ENCODE measurements at regions not wholly inside any gene's neighbourhood (a gene's known extent, or its start where the extent isn't known, plus 50 kb on each side); places are given as distances from the start of the nearest gene placed in this dataset.

GRCh38 chr13:106261450-106261849, 274.0 kb downstream of the EFNB2 start:
- Histone ChIP-seq H4K8ac (ENCODE audit: extremely low read depth, insufficient read depth, low read length) (no peak overlapping the region), H4K91ac (replicated peaks; ENCODE audit: insufficient read length, low read length) (no peak overlapping the region), H2BK5ac (ENCODE audit: low read depth, low read length) (no peak overlapping the region), H3K79me1 (ENCODE audit: low read depth, low read length) (no peaks in the 10 kb centered on the region), H3K9ac (replicated peaks in 1 of 4; ENCODE audit: extremely low read depth in 1 of 4, low read depth in 3 of 4, low read length in 3 of 4) (no peak overlapping the region), H2BK20ac (ENCODE audit: low read length) (no peak overlapping the region), H2AK5ac (ENCODE audit: low read depth, low read length) (no peak overlapping the region), H3K56ac (replicated peaks; ENCODE audit: insufficient read length, low read depth, low read length) (no peak overlapping the region), H3K9me3 (ENCODE audit: insufficient read depth in 2 of 2, low read depth in 1 of 2, low read length in 1 of 2) (peaks cover 7 to 9% of the 10 kb centered on the region in 2 experiments; a peak in 2 of 4 replicates), H3K4me3 (ENCODE audit: extremely low read depth in 1 of 4, insufficient read depth in 2 of 4, low read depth in 3 of 4, low read length in 4 of 4) (no peak overlapping the region), H3K4me1 (replicated peaks in 1 of 4; ENCODE audit: control insufficient read depth in 3 of 4, insufficient read depth in 4 of 4, low read length in 3 of 4) (no peaks in the 10 kb centered on the region), H2BK12ac (ENCODE audit: low read depth, low read length) (no peak overlapping the region), H4K5ac (ENCODE audit: insufficient read length, low read depth, low read length) (no peak overlapping the region), H3K27ac (ENCODE audit: low read depth, low read length) (no peak overlapping the region), H3K36me3 (ENCODE audit: control insufficient read depth in 2 of 4, insufficient read depth in 4 of 4, low read length in 3 of 4) (no peaks in the 10 kb centered on the region), H2BK120ac (replicated peaks; ENCODE audit: low read depth, low read length) (no peak overlapping the region), H3K14ac (ENCODE audit: insufficient read length) (no peak overlapping the region), H3K27me3 (replicated peaks in 1 of 4; ENCODE audit: control insufficient read depth in 3 of 4, extremely low read depth in 1 of 4, insufficient read depth in 3 of 4, low read length in 3 of 4) (no peaks in the 10 kb centered on the region), H2AFZ (ENCODE audit: low read length) (no peak overlapping the region), H3K18ac (ENCODE audit: extremely low read depth, low read length) (no peak overlapping the region), H4K20me1 (replicated peaks in 1 of 2; ENCODE audit: control insufficient read depth in 1 of 2, insufficient read depth in 2 of 2, low read length in 2 of 2) (no peaks in the 10 kb centered on the region), H3K23ac (ENCODE audit: insufficient read length) (no peak overlapping the region), H3K79me2 (ENCODE audit: control insufficient read depth in 1 of 2, insufficient read depth in 2 of 2, low read length in 2 of 2) (no peaks in the 10 kb centered on the region), H3K23me2 (ENCODE audit: low read depth, low read length) (no peaks in the 10 kb centered on the region), H2BK15ac (ENCODE audit: low read length) (no peak overlapping the region), H3K4ac (replicated peaks; ENCODE audit: insufficient read length, low read depth, low read length) (no peak overlapping the region), H3K4me2 (ENCODE audit: insufficient read depth in 1 of 2, low read depth in 2 of 2, low read length in 2 of 2) (no peak overlapping the region)
- no peak for FAIRE-seq
- ChIA-PET POLR2A (ENCODE audit: partially characterized antibody) (no interaction called here), CTCF (ENCODE audit: partially characterized antibody) (interaction anchor here (0.6 to 0.7 kb wide), 2 partner anchors 399 to 953 kb away, joined by 3 read pairs; no protein-coding TSS in a partner anchor)
- TF ChIP-seq BACH1 (IDR thresholded peaks at IDR 0.05; ENCODE audit: low read length) (no peak), CBX5 (IDR thresholded peaks at IDR 0.05; ENCODE audit: low read depth, low read length) (no peak), SIN3A (conservative IDR thresholded peaks at IDR 0.05 in 1 of 2, IDR thresholded peaks at IDR 0.05 in 1 of 2; ENCODE audit: low read depth in 1 of 2, low read length in 2 of 2) (no peak), BCL11A (IDR thresholded peaks at IDR 0.05; ENCODE audit: low read depth in 2 of 2, low read length in 2 of 2) (no peak), RNF2 (IDR thresholded peaks at IDR 0.05; ENCODE audit: borderline replicate concordance, low read depth, low read length, missing control alignments, poor library complexity, severe bottlenecking) (no peak), SUZ12 (IDR thresholded peaks at IDR 0.05; ENCODE audit: low read length) (no peak), SIRT6 (IDR thresholded peaks at IDR 0.05; ENCODE audit: low read length) (no peak), POLR2AphosphoS5 (IDR thresholded peaks at IDR 0.05; ENCODE audit: low read depth, low read length) (no peak), KDM5A (IDR thresholded peaks at IDR 0.05; ENCODE audit: low read length) (no peak)
- WGBS, 2 experiments (ENCODE audit: extremely low coverage in 1 of 2, insufficient coverage in 1 of 2, insufficient read length in 1 of 2, insufficient replicate concordance in 2 of 2, low coverage in 1 of 2, low lambda C conversion rate in 2 of 2, missing lambda C conversion rate in 1 of 2) = 93 to 100% methylated on average over 2 to 7 of the region's 7 CpGs
- DNase-seq (ENCODE audit: low read depth in 1 of 2, low spot score in 2 of 2) = no peak
